Limb (tissue), 2 donors: ENCODE measurements at regions not wholly inside any gene's neighbourhood (a gene's known extent, or its start where the extent isn't known, plus 50 kb on each side); places are given as distances from the start of the nearest gene placed in this dataset.
"Not testable (repeated sequence)": the region's sequence is repeated elsewhere in the genome, so short reads cannot be mapped to it uniquely, and the experiment has no call there.

Experiments used
- DNase-seq, 2 donors: peaks; one replicate each; pipeline ENCODE4 v3.0.0-alpha.2; 2016; ENCODE audit errors: extremely low spot score in 2 of 2

GRCh38 chr17:62197156-62197555 is 132.1 kb upstream of the MED13 start:
- DNase-seq, result not testable (repeated sequence)

- DNase-seq, result not testable (repeated sequence)
Measured at GRCh38 chr17:62196587-62196986, 131.5 kb upstream of the MED13 start.

GRCh38 chr17:62194401-62194800 is 129.3 kb upstream of the MED13 start:
- DNase-seq, result no peak

GRCh38 chr17:62193249-62193648 is 128.2 kb upstream of the MED13 start:
- no peak for DNase-seq

GRCh38 chr17:62191390-62192361 is 126.6 kb upstream of the MED13 start:
- DNase-seq, result no peak

- no peak for DNase-seq
Measured at GRCh38 chr17:62189377-62189776, 124.3 kb upstream of the MED13 start.

GRCh38 chr17:62188713-62189112 is 123.6 kb upstream of the MED13 start:
- DNase-seq, result no peak

- no peak for DNase-seq
Measured at GRCh38 chr17:62187681-62188080, 122.6 kb upstream of the MED13 start.

GRCh38 chr17:62186841-62187240 is 121.8 kb upstream of the MED13 start:
- DNase-seq, result no peak

- DNase-seq, result no peak
Measured at GRCh38 chr17:62180772-62181171, 115.7 kb upstream of the MED13 start.

- no peak for DNase-seq
Measured at GRCh38 chr17:62179525-62180161, 114.6 kb upstream of the MED13 start.

- no peak for DNase-seq
Measured at GRCh38 chr17:62178579-62178978, 113.5 kb upstream of the MED13 start.

GRCh38 chr17:62172492-62173291 is 107.6 kb upstream of the MED13 start:
- no peak for DNase-seq

GRCh38 chr17:62167076-62167475 is 102.0 kb upstream of the MED13 start:
- no peak for DNase-seq

GRCh38 chr17:62164747-62165722 is 100.0 kb upstream of the MED13 start:
- no peak for DNase-seq

- DNase-seq, result no peak
Measured at GRCh38 chr17:62163847-62164246, 98.8 kb upstream of the MED13 start.

GRCh38 chr17:62162898-62163297 is 97.8 kb upstream of the MED13 start:
- DNase-seq, result no peak

GRCh38 chr17:62161405-62162148 is 96.5 kb upstream of the MED13 start:
- DNase-seq, result no peak

- DNase-seq, result no peak
Measured at GRCh38 chr17:62160816-62161215, 95.7 kb upstream of the MED13 start.

- no peak for DNase-seq
Measured at GRCh38 chr17:62159994-62160393, 94.9 kb upstream of the MED13 start.
